HTR-8/SVneo (cell line): ENCODE measurements at regions not wholly inside any gene's neighbourhood (a gene's known extent, or its start where the extent isn't known, plus 50 kb on each side); places are given as distances from the start of the nearest gene placed in this dataset.

Experiments used
- DNase-seq: peaks from one replicate; pipeline ENCODE4 v3.0.0; 2011; ENCODE audit warnings: low spot score, mixed read lengths; ENCODE audit not compliant: insufficient read length
- FAIRE-seq: peaks from 2 replicates; lab custom pipeline; 2011; peaks lifted over from hg19 to GRCh38; lab: Jason Lieb, UNC

DNA sequence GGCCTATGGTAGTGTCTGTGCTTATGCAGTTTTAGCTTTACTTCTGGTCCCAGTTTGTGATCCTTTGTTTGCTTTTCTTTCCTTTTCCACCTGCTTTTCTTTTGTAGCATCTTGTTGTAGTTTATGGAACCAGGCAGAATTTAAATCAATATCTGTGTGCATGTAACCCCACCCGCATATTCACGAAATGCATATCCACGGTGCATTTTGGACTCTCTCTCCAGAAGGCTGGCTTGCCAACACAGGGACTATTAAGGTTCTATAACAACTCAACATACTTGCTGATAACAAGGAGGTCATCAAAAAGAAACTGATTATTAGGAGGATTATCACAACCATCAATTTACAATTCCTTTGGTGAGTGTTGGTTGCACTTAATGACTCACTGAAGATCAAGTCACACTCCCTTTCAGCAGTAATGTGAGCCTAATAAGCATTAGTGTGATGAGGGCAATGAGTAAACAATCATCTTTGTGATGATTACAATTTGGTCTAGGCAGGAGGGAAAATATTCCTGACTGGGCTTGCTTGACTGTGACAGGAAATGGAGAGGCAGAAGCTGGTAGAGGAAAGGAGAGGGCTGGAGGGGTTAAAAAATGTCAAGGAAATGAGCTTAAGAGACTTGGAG lies 378.6 kb downstream of the REEP3 start:
- no peak for FAIRE-seq

DNA sequence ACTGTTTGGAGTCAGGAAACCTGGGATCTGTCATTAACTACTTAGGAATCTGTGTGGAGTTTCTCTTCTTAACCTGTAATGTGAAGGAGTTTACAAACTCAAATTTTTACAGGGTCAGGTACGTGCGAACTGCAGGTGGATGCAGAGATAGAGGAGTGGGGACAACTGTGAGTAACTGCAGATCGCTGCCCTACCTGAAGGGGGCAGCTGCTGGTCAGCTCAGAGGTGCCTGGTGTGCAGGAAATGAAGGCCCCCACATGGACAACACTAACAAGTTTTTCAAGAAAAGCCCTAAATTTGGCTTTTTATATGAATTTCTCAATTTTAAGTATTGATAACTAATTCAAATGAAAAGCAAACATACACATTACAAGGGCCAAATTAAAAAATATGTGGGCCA lies 380.0 kb downstream of the REEP3 start:
- DNase-seq (no peak), FAIRE-seq (no peak)

More for the DNA sequence above, 378.6 kb downstream of the REEP3 start:
- no peak for DNase-seq

DNA sequence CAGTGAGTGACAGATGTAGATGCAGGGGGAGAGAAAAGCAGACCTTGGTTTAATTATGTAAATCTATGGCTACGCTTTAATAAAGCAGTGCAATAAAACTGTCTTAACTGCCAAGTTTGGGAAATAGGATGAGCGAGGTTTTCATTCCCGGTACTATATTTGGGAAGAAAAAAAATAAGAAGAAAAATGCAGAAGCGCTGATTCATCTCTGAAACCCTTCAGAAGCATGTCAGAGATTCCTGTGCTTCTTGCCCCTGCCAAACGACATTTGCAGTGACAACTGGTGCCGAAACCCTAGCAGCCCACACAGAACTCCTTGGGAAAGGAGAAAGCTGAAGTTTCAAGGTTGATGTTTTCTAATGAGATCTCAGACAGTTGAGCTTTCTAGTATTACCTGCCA lies 380.7 kb downstream of the REEP3 start:
- no peak for FAIRE-seq
- no peak for DNase-seq

DNA sequence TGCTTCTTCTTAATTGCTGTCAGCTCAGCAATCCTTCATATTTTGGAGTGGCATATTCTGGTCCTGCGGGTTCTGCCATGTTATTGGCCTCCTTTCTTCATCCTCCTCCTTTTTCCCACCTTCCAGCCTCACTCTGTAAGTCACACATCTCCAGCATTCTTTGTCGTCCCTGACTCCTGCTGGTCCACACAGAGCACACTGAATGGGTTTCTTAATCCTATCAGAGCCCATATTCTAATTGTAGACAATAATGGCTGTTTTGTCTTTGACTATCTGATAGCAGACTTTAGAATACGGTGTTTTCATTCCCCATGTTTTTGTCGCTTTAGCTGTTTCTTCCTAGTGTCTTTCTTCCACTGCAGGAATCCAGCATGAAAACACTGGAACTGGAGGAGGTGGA lies 389.6 kb downstream of the REEP3 start:
- DNase-seq (no peak), FAIRE-seq (no peak)

DNA sequence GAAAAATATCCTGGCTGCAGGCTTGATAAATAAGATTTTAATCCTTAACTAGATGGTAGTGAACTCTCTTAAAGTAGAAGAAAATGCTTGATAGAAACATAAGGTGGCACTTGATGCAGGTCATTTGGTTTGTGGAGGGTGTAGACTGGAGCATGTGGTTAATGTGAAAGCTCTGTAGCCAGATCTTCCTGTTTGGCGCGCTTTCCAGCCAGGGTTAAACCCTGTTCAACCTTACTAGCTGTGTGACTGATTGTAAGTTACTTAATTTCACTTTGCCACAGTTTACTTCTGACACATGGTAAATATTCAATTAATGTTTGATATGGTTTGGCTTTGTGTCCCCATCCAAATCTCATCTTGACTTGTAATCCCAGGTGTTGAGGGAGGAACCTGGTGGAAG lies 394.0 kb downstream of the REEP3 start:
- no peak for DNase-seq
- FAIRE-seq: no peak

DNA sequence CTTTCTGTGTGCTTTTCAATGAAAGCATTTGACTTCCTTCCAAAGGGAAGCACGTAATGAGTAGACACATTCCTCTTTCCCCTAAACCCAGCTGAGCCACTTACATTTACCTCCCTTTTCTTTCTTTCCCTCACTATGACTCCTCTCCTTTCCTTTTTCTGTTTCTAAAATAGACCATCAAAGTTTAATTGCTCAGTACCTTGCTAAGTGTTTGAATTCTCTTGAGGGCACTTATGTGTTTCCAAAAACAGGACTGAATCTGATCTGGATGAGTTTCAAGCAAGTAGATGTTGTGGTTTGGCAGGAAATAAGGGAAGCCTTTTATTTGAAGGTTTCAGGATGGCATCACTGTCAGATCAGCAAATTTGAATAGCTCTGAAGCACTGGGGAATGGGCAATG lies 396.2 kb downstream of the REEP3 start:
- DNase-seq (no peak), FAIRE-seq (no peak)

DNA sequence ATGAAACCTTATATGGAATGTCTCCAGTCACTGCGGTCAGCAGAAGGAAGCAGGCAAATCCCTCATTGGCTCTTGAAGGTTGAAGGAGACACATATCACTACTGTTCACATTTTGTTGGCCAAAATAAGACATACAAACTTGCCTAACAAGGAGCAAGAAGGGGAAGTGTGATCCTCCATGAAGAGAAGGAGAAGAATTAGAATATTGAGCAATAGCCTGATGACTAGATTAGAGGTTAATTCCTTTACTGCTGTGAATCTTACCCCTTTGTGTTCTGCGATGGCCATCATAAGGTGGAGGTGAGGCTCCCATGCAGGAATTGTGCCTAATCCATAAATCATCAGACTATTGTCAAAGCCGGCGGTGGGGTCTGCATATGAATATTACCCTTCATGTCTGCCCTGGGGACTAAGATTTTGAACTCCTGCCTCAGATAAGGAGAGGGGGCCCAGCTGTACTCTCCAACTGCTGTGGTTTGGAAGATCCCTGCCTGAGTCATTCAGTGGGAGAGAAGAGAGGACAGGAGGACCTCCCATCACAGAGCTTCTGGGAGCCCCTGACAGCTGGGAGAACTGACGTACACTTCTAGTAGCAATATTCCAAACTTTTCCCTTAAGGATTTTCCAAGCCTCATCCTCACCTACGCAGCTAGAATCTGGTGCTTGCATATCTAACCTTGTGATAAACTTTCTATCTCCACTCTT lies 398.5 kb downstream of the REEP3 start:
- FAIRE-seq (no peak), DNase-seq (no peak)

DNA sequence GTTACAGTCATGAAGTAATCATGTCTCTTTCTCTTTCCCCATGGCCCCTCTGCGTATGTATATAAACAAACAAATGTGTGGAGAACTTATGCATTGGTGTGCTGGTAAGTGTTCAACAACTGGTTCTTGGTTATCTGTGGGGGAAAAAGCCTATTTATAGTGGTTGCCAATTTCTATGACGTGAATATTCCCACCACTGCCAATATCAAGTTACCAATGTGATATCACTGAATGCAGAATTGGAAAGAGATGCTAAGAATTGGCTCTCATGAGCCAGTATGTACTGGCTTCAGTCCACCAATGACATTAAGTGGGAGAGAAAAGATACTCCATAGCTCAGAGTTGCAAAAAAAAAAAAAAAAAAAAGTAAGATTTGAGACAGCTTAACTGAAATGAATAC lies 399.7 kb downstream of the REEP3 start:
- FAIRE-seq (no peak), DNase-seq (no peak)

DNA sequence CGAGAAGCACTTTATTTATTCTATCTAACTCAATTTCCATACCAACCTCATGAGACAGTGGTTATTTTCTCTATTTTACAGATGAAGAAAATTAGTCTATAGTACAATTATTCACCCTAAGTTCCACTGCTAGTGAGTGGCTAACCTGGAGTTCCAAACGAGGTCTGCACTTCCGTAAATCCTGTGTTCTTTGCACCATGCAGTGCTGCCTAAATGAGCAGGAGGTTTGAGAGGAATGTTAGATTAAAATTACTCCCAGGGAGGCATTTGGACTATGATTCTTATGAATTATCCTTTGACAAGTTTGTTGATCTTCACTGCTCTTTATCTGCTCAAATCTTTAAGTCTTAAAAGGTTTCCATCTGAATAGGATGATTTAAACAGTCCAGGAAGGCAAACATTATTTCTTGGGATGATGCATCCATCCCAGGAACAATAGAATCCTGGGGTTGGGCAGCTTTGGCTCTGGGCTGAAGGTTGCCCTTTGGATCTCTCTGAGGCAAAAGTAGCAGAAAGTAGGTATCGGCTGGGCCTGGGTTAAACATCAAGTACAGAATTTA lies 400.8 kb downstream of the REEP3 start:
- FAIRE-seq: no peak
- DNase-seq: no peak

DNA sequence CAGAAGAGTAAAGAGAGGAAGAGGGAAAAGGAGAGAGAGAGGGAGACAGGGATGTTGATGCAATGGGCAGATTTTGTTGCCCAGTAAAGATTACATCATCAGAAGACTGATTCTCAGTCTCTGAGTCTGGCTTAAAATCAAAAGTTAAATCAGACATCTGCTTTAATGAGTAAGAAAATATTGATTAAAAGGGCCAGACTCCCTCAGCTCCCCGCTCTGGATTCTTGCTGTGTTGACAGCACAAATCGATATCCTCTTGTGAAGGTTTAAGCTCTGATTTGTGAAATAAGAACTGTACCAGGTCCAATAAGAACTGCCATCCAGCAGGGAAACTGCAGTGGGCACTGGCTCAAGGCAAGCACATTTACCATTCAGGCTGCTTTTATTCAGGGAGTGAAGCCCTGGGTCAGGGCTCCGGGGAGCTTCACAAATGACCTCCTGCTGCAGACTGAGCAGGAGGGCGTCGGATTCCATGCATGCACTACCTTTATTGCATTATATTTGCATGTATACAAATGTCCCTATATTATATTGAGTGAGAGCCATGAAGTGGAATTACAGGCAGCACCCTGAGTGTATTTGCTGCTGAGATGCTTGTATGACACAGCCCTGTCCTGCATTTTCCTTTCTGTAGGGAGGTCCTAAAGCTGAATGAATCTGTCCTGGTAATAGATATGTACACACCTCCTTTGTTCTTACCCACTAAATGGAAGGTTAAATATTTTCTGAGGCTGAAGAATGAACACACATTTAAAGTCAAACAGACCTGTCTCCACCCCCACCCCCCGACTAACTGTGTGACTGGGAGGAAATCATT lies 401.5 kb downstream of the REEP3 start:
- FAIRE-seq (no peak), DNase-seq (no peak)

DNA sequence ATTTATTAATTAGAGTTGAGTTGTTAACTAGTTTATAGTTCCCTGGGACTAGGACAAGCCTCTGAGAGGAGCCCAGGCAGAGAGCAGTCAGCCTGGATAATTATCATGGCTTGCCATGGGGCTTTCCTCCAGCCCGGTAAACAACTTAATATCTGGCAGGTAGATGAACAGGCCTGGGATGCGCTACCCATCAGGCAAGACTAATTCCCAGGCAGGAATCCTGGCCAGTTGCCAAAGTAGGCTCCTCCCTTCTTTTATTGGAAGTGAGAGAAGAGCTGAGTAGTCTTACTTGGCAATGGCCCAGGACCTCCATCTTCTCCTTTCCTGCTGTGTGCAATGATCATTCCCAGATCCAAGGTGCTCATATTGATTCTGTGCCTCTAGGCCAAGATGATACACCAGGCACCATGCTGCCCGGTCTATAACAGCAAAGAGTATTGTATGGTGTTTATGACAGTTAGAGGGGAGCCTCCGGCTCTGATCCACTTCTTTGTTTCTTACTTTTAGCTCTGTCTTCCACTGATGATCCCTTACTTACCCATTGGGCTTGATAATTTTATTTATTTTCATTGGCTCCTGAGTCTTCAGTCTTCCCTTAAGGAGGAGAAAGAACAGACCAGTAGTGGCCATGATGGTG lies 408.7 kb downstream of the REEP3 start:
- FAIRE-seq (no peak), DNase-seq (no peak)

DNA sequence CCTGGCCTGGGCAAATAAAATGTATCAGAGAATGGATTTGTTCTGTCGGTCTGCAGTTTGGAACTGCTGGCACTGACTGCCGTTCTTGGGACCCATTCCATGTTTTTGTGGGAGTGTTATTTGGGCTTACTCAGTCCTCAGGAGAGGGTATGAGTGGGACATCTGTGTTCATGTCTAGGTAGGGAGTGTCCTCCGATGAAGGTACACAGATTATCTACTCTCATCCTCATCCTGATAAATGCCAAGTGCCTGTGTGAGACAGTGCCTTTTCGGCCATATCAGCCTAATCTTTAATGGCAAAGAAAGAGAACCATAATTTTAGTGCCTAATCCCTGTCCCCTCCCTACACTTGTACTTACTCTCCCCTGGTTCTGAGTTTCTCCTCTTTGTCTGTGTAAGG lies 409.4 kb downstream of the REEP3 start:
- no peak for FAIRE-seq
- no peak for DNase-seq

DNA sequence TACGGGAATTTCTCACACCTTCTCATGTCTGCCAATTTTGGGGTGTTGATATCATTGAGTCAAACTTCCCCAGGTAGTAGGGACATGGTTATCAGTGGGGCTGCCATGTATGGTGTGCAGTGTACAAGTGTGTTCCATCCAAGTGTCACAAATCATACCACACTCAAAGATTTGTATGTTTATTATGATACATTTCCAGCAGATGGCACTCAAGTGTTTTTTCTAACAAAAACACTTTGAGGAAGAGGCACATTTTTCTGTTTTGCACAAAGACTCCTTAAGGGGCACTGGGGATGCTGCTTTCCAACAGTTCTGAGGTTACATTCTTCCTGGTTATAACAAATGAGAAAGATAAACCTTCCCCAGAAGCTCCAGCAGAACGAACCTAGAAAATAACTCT lies 414.5 kb downstream of the REEP3 start:
- FAIRE-seq (no peak), DNase-seq (no peak)

DNA sequence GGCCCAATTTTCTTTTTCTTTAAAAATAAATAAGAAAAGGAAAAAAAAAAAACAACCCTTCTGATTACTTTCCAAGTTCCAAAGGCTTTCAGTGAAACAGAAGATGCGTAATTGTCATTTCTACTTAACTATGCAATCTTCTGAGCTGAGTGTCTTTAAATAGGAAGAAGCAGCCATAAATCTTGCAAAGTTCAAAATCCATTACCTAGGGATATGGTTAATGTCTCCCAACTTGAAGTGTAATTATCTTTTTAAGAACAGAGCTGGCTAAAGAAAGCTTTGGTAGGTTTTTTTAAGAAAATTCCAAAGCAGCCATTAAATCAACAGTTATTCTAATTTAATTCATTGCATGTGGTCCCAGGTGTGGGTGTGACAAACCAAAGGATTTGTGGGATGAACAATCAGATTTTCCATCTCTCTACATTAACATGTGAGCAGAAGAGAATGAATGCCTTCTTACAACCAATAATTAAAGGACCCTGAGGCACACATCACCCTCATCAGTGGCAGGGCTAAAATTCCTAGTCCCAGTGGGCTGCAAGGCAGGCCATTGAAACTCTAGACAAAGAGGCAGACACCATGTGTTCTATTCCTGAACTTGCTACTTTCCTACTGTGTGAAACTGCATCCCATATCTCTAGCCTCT lies 419.2 kb downstream of the REEP3 start:
- no peak for FAIRE-seq
- no peak for DNase-seq

DNA sequence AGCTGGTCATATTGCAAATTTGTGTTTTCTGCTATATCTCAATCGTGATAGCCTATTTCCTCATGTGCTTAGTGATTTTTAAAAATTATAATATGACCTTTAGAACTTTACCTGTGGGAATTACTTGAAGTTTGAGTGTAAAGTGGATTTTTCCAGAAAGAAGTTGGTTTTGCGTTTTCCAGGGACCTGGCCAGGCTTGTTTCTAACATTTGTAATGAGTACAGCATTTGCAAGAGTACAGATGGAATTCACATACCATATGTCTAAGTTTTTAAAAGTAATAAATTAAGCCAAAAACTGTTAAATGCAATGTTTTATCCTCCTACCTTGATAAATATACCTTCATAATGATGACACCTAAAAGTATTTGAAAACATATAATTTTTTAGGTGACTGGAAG lies 443.2 kb downstream of the REEP3 start:
- DNase-seq: no peak
- no peak for FAIRE-seq

DNA sequence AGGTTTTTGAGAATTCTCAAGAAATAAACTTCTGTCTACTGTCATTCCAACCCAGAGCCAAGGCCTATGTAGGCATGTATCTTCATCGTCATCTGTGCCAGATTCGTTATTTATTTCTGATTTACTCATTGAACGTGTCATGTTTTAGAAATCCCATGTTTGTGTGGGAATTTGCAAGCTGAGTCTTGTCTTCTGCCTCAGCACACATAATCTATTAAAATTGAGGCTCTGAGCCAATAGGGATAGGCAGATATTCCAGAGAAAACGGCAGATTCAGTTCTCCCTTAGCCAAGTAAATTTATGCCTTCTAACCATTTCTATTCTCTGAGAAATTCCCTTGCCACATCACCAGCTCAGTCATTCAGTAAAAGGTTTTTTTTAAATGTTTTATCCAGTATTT lies 444.6 kb downstream of the REEP3 start:
- DNase-seq (no peak), FAIRE-seq (no peak)

DNA sequence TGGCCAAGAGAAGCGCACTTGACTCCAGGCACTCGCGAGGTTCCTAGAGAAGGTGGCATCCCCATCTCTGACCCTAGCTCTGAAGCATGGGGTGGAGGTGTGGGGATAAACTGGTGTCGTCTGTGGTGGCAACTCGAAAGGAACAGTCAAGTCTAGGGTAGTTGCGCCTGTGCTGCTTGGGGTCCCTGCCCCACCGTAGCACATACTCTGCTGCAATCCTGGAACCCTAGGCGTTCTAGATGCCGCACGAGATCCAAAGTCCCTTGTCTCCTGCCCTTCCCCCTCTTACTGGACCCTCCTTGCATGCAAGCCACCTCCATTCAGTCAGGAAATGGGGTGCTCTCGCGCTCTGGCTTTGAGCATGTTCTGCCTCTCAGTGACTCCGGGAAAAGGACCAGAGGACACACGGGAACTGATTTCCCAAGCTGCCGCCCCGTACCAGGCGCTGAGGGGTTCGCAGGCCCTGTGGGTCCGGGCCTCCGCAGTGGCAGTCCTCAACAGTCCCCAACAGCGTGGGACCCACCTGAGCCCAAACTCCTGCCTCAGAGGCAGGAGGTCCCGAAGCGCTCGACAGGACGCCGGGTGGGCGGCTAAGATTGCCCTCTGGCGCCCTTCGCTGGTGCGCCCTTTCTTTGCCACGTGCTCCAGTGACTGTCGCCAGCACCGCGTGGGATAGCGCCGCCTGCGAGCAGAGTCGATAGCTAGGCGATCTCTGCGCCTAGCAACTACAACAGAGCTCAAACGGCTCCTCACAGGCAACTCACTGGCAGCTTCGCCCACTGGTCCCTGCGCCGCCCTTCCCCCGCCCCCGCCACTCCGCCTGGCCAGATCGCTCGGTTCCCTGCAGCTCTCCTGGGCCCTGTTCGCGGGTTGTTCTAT lies 452.0 kb downstream of the REEP3 start:
- FAIRE-seq: no peak
- no peak for DNase-seq

DNA sequence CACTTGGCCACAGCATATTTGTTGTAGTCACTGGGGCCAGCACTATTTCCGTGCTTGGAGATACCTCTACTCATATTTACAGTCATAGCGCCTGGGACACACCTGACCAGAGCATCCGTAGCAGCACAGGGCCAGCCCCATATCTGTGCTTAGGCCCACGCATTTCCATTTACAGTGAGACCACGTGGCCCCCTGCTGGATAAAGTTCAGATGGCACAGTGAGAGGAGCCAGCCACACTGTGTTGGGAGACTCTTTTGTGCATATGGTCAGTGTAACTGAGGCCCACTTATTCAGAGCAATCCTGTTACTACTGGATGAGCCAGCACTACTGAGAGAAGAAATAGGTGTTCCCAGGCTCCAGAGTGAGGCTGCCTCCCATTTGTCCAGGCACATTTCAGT lies 455.3 kb downstream of the REEP3 start:
- no peak for FAIRE-seq

DNA sequence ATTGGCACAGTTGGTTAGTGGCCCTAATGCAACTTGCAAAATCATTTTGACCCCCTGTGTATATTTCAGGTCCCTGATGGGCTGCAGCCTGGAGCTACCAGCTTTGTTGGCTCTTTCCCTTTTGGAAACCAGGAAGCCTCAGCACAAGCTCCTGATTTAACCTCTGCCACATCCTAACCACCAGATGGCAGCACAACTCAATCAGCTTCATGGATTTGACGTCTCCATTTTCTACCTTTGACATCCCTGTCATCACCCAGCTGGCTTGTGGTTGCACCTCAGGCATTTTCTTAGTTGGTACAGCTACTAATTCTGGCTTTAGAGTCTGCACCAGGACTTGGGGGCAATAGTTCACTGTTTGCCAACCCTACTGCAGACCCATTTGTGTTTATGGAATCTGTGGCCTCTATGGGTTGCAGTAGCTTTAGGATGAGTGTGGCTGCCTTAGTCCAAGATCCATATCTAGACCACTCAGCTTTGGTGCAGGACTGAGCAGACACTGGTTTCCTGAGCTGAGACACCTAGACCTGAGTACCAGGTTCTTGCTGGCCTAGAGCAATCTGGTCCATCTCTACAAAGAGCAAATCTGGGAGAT lies 456.2 kb downstream of the REEP3 start:
- DNase-seq (peak; percentile 27), FAIRE-seq (no peak)

More for the DNA sequence above, 455.3 kb downstream of the REEP3 start:
- DNase-seq: peak; percentile 10
